Right lobe of liver (tissue), 4 donors: ENCODE measurements at regions not wholly inside any gene's neighbourhood (a gene's known extent, or its start where the extent isn't known, plus 50 kb on each side); places are given as distances from the start of the nearest gene placed in this dataset.

ENCODE experiments used
- CTCF ChIP-seq, 4 donors: fragments of 200-600 bp in 3 of 4; fragments of 450-650 bp in 1 of 4; IDR thresholded peaks; one replicate each; pipeline versions ENCODE4 v1.5.1 to v1.8.0; 2016 to 2022; ENCODE audit warnings: antibody characterized with exemption in 4 of 4, mild to moderate bottlenecking in 2 of 4
- POLR2A ChIP-seq: fragments of 450-650 bp; IDR thresholded peaks from one replicate; pipeline ENCODE4 v1.6.1; 2017; ENCODE audit warnings: antibody characterized with exemption, mild to moderate bottlenecking
- donor health status: DM: no; HTN: no; CAD: no.
- donor health status: DM: no; HTN: no; CAD: no.
- donor health status: DM: no; HTN: yes; CAD: no.

GRCh38 chr10:133014416-133015210, 72.2 kb upstream of the CFAP46 start:
- no peak for TF ChIP-seq CTCF (IDR thresholded peaks at IDR 0.05)
- no peak for TF ChIP-seq POLR2A
